H1 (cell line): ENCODE measurements at regions not wholly inside any gene's neighbourhood (a gene's known extent, or its start where the extent isn't known, plus 50 kb on each side); places are given as distances from the start of the nearest gene placed in this dataset.

Experiments
- CTCF ChIA-PET: fragments of 300-600 bp; sonication (Branson Sonifier 250); formaldehyde crosslinking; loops from one replicate; lab custom pipeline; 2021; ENCODE audit not compliant: partially characterized antibody; lab: Charles Lee
- POLR2A ChIA-PET: fragments of 300-600 bp; sonication (Branson Sonifier 250); formaldehyde crosslinking; loops from one replicate; lab custom pipeline; 2021; ENCODE audit warnings: inconsistent platforms; ENCODE audit not compliant: partially characterized antibody; lab: Charles Lee
- DNase-seq, 2 experiments: peaks; one replicate each; pipeline versions ENCODE4 v3.0.0 to v3.0.0-alpha.2; 2010 to 2022; ENCODE audit warnings: low spot score in 2 of 2, low read depth in 1 of 2, mixed read lengths in 1 of 2
- FAIRE-seq: peaks from 2 replicates; lab custom pipeline; 2011; peaks lifted over from hg19 to GRCh38; lab: Jason Lieb, UNC
- H2AFZ ChIP-seq: 2 replicates; pipeline ENCODE4 v1.8.1; 2012; ENCODE audit warnings: low read length, inconsistent platforms
- H2AK5ac ChIP-seq: 2 replicates; pipeline ENCODE4 v1.6.1; 2013; ENCODE audit warnings: low read depth, low read length
- H2BK120ac ChIP-seq: replicated peaks from 2 replicates; pipeline ENCODE3; 2013; ENCODE audit warnings: low read depth, low read length, inconsistent platforms
- H2BK12ac ChIP-seq: 2 replicates; pipeline ENCODE4 v1.6.1; 2013; ENCODE audit warnings: low read depth, low read length
- H2BK15ac ChIP-seq: 2 replicates; pipeline ENCODE4 v1.6.1; 2013; ENCODE audit warnings: low read length
- H2BK20ac ChIP-seq: 2 replicates; pipeline ENCODE4 v1.6.1; 2013; ENCODE audit warnings: low read length
- H2BK5ac ChIP-seq: 2 replicates; pipeline ENCODE4 v1.6.1; 2013; ENCODE audit warnings: low read depth, low read length
- H3K14ac ChIP-seq: 2 replicates; pipeline ENCODE4 v1.6.1; 2013; ENCODE audit warnings: inconsistent platforms; ENCODE audit not compliant: insufficient read length
- H3K18ac ChIP-seq: 2 replicates; pipeline ENCODE4 v1.6.1; 2013; ENCODE audit warnings: low read length; ENCODE audit errors: extremely low read depth
- H3K23ac ChIP-seq: 2 replicates; pipeline ENCODE4 v1.6.1; 2013; ENCODE audit warnings: inconsistent platforms; ENCODE audit not compliant: insufficient read length
- H3K23me2 ChIP-seq: 2 replicates; pipeline ENCODE4 v1.6.1; 2013; ENCODE audit warnings: low read depth, low read length
- H3K27ac ChIP-seq: 2 replicates; pipeline ENCODE4 v1.6.1; 2011; ENCODE audit warnings: low read depth, low read length, inconsistent platforms
- H3K27me3 ChIP-seq, 4 experiments: replicated peaks in 1 of 4; 1 replicate in 1 of 4; 2 replicates in 3 of 4; pipeline versions ENCODE4 v1.6.1 to v1.8.1; 2011 to 2013; ENCODE audit warnings: low read length in 3 of 4, mild to moderate bottlenecking in 3 of 4, inconsistent platforms in 2 of 4, mixed read lengths in 2 of 4, moderate library complexity in 1 of 4; ENCODE audit not compliant: control insufficient read depth in 3 of 4, insufficient read depth in 3 of 4; ENCODE audit errors: extremely low read depth in 1 of 4
- H3K36me3 ChIP-seq, 4 experiments: 2 replicates each; pipeline versions ENCODE4 v1.6.1 to v1.8.1; 2011 to 2013; ENCODE audit warnings: mild to moderate bottlenecking in 4 of 4, low read length in 3 of 4, moderate library complexity in 2 of 4, control low read depth in 1 of 4, inconsistent platforms in 1 of 4; ENCODE audit not compliant: insufficient read depth in 4 of 4, control insufficient read depth in 2 of 4
- H3K4ac ChIP-seq: replicated peaks from 2 replicates; pipeline ENCODE3; 2013; ENCODE audit warnings: low read length, low read depth, mixed read lengths, inconsistent platforms; ENCODE audit not compliant: insufficient read length
- H3K4me1 ChIP-seq, 4 experiments: replicated peaks in 1 of 4; 1 replicate in 1 of 4; 2 replicates in 3 of 4; pipeline versions ENCODE4 v1.6.1 to v1.8.1; 2011 to 2013; ENCODE audit warnings: low read length in 3 of 4, inconsistent platforms in 2 of 4, mixed read lengths in 1 of 4; ENCODE audit not compliant: insufficient read depth in 4 of 4, control insufficient read depth in 3 of 4
- H3K4me2 ChIP-seq, 2 experiments: 2 replicates each; pipeline versions ENCODE4 v1.6.1 to v1.8.1; 2011 to 2013; ENCODE audit warnings: low read depth in 2 of 2, low read length in 2 of 2, control low read depth in 1 of 2, inconsistent platforms in 1 of 2, mild to moderate bottlenecking in 1 of 2; ENCODE audit not compliant: insufficient read depth in 1 of 2
- H3K4me3 ChIP-seq, 4 experiments: fragments of 200-600, 300-600 bp in 1 of 4; sonication (generic), shearing (Covaris generic), sonication (Bioruptor Twin) in 1 of 4; 2 replicates each; pipeline versions ENCODE4 v1.5.1 to v1.8.1; 2011 to 2016; ENCODE audit warnings: low read length in 4 of 4, low read depth in 3 of 4, control low read depth in 2 of 4, inconsistent platforms in 2 of 4, mild to moderate bottlenecking in 2 of 4, mixed read lengths in 1 of 4, moderate library complexity in 1 of 4; ENCODE audit not compliant: insufficient read depth in 2 of 4; ENCODE audit errors: extremely low read depth in 1 of 4
- H3K56ac ChIP-seq: replicated peaks from 2 replicates; pipeline ENCODE3; 2013; ENCODE audit warnings: low read depth, mild to moderate bottlenecking, mixed read lengths, low read length, inconsistent platforms; ENCODE audit not compliant: insufficient read length
- H3K79me1 ChIP-seq: 2 replicates; pipeline ENCODE4 v1.6.1; 2013; ENCODE audit warnings: low read depth, low read length, control low read depth
- H3K79me2 ChIP-seq, 2 experiments: 2 replicates each; pipeline versions ENCODE4 v1.6.1 to v1.8.1; 2012 to 2013; ENCODE audit warnings: low read length in 2 of 2, mild to moderate bottlenecking in 2 of 2, inconsistent platforms in 1 of 2; ENCODE audit not compliant: insufficient read depth in 2 of 2, control insufficient read depth in 1 of 2
- H3K9ac ChIP-seq, 4 experiments: replicated peaks in 1 of 4; 1 replicate in 1 of 4; 2 replicates in 3 of 4; pipeline versions ENCODE4 v1.6.1 to v1.8.1; 2011 to 2013; ENCODE audit warnings: low read depth in 3 of 4, low read length in 3 of 4, control low read depth in 2 of 4, mild to moderate bottlenecking in 2 of 4, moderate library complexity in 2 of 4, inconsistent platforms in 1 of 4; ENCODE audit errors: extremely low read depth in 1 of 4
- H3K9me3 ChIP-seq, 2 experiments: 2 replicates each; pipeline versions ENCODE4 v1.6.1 to v1.8.1; 2012 to 2013; ENCODE audit warnings: mild to moderate bottlenecking in 2 of 2, moderate library complexity in 2 of 2, control low read depth in 1 of 2, inconsistent platforms in 1 of 2, low read depth in 1 of 2, low read length in 1 of 2, mixed read lengths in 1 of 2; ENCODE audit not compliant: insufficient read depth in 2 of 2
- H4K20me1 ChIP-seq, 2 experiments: replicated peaks in 1 of 2; 2 replicates each; pipeline versions ENCODE3 to v1.8.1; 2011 to 2013; ENCODE audit warnings: inconsistent platforms in 2 of 2, low read length in 2 of 2, mild to moderate bottlenecking in 1 of 2; ENCODE audit not compliant: insufficient read depth in 2 of 2, control insufficient read depth in 1 of 2
- H4K5ac ChIP-seq: 2 replicates; pipeline ENCODE4 v1.6.1; 2013; ENCODE audit warnings: low read length, low read depth, mixed read lengths, inconsistent platforms; ENCODE audit not compliant: insufficient read length
- H4K8ac ChIP-seq: 2 replicates; pipeline ENCODE4 v1.8.0; 2013; ENCODE audit warnings: mild to moderate bottlenecking, moderate library complexity, low read length, inconsistent platforms; ENCODE audit not compliant: insufficient read depth; ENCODE audit errors: extremely low read depth
- H4K91ac ChIP-seq: replicated peaks from 2 replicates; pipeline ENCODE3; 2013; ENCODE audit warnings: low read length, mixed read lengths, inconsistent platforms; ENCODE audit not compliant: insufficient read length
- RAD21 ChIP-seq, 2 experiments: IDR thresholded peaks in 1 of 2; conservative IDR thresholded peaks in 1 of 2; 2 replicates each; pipeline ENCODE4 v1.6.1; 2011; ENCODE audit warnings: low read depth in 2 of 2, low read length in 2 of 2, improper control_type of control experiment in 1 of 2, inconsistent platforms in 1 of 2, mild to moderate bottlenecking in 1 of 2, moderate library complexity in 1 of 2
- TEAD4 ChIP-seq: IDR thresholded peaks from 2 replicates; pipeline ENCODE4 v1.6.1; 2012; ENCODE audit warnings: low read depth, low read length, inconsistent platforms, mixed read lengths

DNA sequence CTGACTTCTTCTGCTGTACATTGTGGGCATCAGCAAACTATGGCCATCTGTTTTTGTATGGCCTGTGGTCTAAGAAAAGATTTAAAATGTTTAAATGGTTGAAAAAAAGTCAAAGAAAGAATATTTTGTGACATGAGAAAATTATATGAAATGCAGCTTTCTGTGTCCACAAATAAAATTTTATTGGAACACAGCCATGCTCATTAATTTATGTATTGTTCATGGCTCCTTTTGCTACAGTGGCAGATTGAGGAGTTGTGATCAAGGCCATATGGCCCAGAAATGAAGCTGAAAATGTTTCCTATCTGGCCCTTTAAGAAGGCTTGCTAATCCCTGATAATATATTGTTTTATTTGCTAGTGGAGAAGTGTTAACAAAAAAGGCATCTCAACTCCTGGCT is 162.0 kb downstream of the SLC4A3 start:
- Histone ChIP-seq H3K56ac (no peak overlapping the region), H4K5ac (no peak overlapping the region), H3K14ac (no peak overlapping the region), H3K9me3 (no peaks in the 10 kb centered on the region), H3K36me3 (no peaks in the 10 kb centered on the region), H2BK20ac (no peak overlapping the region), H2AK5ac (no peak overlapping the region), H3K27me3 (no peaks in the 10 kb centered on the region), H3K4me2 (no peak overlapping the region), H3K4me3 (no peak overlapping the region), H3K27ac (no peak overlapping the region), H2BK12ac (no peak overlapping the region), H2BK120ac (no peak overlapping the region), H4K91ac (no peak overlapping the region), H3K4me1 (no peaks in the 10 kb centered on the region), H4K20me1 (no peaks in the 10 kb centered on the region), H3K4ac (no peak overlapping the region), H4K8ac (no peak overlapping the region), H3K79me1 (no peaks in the 10 kb centered on the region), H3K23me2 (no peaks in the 10 kb centered on the region), H3K18ac (no peak overlapping the region), H3K79me2 (no peaks in the 10 kb centered on the region), H2AFZ (no peak overlapping the region), H3K9ac (no peak overlapping the region), H3K23ac (no peak overlapping the region), H2BK5ac (no peak overlapping the region), H2BK15ac (no peak overlapping the region)
- TF ChIP-seq RAD21 (IDR thresholded peaks at IDR 0.05 in 1 of 2, conservative IDR thresholded peaks at IDR 0.05 in 1 of 2; ENCODE audit: low read depth in 2 of 2, low read length in 2 of 2) (no peak), TEAD4 (no peak)
- DNase-seq: no peak
- FAIRE-seq: no peak
- POLR2A ChIA-PET: no interaction called here
- CTCF ChIA-PET: interaction anchor here (1.7 kb wide), 1 partner anchor 46 kb away, joined by 5 read pairs; no protein-coding TSS in a partner anchor
